ENCODE measurements at regions not wholly inside any gene's neighbourhood (a gene's known extent, or its start where the extent isn't known, plus 50 kb on each side); places are given as distances from the start of the nearest gene placed in this dataset.
"Not testable (repeated sequence)": the region's sequence is repeated elsewhere in the genome, so short reads cannot be mapped to it uniquely, and the experiment has no call there.

DNA sequence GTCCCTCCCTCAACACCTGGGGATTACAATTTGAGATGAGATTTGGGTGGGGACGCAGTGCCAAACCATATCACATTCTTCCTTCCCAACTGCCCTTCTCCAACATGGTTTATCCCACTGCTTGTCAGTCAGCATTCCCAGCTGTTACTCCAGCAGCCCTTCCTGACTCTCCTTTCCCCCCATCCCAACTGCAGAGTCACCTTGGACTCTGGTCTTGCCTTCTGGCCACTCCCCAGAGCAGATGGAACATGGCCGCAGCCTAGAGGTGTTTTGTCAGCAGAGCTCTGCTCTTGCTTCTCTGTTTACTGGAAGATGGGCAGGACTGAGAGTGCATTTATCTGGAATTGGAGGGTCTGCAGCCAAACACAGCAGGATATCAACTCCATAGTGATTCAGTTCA, 51.2 kb upstream of the MEX3C start:
- H3K4me1 ChIP-seq (ENCODE audit: control insufficient read depth in 1 of 2, insufficient read depth in 2 of 2, low read length in 2 of 2): no peaks in the 10 kb centered on the region
- peaks cover 3% of the 10 kb centered on the region for H3K9me3 ChIP-seq (ENCODE audit: control insufficient read depth, low read length)
- intact Hi-C loops (cut with DNase I): no loop called here
- 93 to 97% methylated on average over 2 of the region's 2 CpGs for WGBS, 2 donors
- H3K4me3 ChIP-seq (ENCODE audit: low read length in 2 of 2): no peak overlapping the region
- ATAC-seq (ENCODE audit: low FRiP score) (no peak), DNase-seq (no peak)
- peaks cover 0 to 1% of the 10 kb centered on the region in 2 donors for H3K27me3 ChIP-seq (ENCODE audit: control insufficient read depth in 1 of 2, insufficient read depth in 2 of 2, low read length in 1 of 2)
- H3K36me3 ChIP-seq (ENCODE audit: control insufficient read depth in 1 of 2, insufficient read depth in 2 of 2, low read length in 1 of 2): no peaks in the 10 kb centered on the region
- no peak overlapping the region for H3K27ac ChIP-seq (ENCODE audit: low read depth in 1 of 2, low read length in 2 of 2)

DNA sequence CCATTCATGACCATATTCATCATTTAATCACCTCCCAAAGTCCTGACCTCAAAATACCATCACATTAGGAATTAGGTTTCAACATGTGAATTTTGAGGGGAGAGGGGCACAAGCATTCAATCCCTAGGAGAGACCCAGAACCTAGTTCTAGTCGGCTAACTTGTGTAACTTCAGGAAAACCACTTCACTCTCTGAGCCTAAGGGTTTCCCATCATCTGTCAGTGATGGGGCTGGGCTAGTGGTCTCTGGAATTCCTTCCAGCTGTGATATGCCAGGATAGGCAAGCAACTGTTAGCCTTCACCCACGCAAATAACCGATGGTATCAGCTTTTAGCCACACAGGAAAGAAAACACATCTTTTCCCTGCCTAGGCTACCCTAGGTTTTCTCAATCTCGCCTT, 52.5 kb upstream of the MEX3C start:
- H3K9me3 ChIP-seq (ENCODE audit: control insufficient read depth, low read length): peaks cover 3% of the 10 kb centered on the region
- no peak for ATAC-seq (ENCODE audit: low FRiP score)
- 37 to 41% methylated on average over 4 of the region's 4 CpGs for WGBS, 2 donors
- H3K4me3 ChIP-seq (ENCODE audit: low read length in 2 of 2): no peak overlapping the region
- H3K4me1 ChIP-seq (ENCODE audit: control insufficient read depth in 1 of 2, insufficient read depth in 2 of 2, low read length in 2 of 2): no peaks in the 10 kb centered on the region
- no peaks in the 10 kb centered on the region for H3K36me3 ChIP-seq (ENCODE audit: control insufficient read depth in 1 of 2, insufficient read depth in 2 of 2, low read length in 1 of 2)
- intact Hi-C loops (cut with DNase I): no loop called here
- no peak overlapping the region for H3K27ac ChIP-seq (ENCODE audit: low read depth in 1 of 2, low read length in 2 of 2)
- DNase-seq: no peak
- peaks cover 0 to 1% of the 10 kb centered on the region in 2 donors for H3K27me3 ChIP-seq (ENCODE audit: control insufficient read depth in 1 of 2, insufficient read depth in 2 of 2, low read length in 1 of 2)

DNA sequence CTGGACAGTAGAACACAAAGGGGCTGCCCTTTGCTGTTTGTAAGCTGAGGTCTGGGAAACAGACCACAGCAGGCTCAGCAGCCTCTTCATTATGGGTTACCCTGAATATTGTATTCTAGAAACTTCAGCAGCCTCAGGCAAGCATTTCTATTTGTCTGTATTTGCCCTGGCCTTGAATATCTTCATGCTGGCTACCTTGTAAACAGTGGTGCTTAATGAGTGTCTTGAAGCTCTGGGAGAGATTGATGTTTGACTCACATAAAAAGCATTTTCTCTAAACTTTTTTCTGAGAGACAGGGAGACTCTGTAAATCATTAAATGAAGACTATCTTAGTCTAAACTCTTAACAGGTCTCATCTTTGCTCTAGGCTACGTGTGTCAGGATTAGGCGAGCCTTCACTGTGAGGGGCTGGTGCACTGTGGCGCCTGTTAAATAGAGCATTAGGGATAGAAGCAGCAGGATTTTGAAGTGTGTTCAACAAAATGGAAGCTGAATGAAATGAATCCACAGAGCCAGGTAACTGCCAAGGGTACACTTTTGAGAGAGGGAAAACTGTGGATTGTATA, 53.1 kb upstream of the MEX3C start:
- H3K27me3 ChIP-seq (ENCODE audit: control insufficient read depth in 1 of 2, insufficient read depth in 2 of 2, low read length in 1 of 2): peaks cover 0 to 1% of the 10 kb centered on the region in 2 donors
- no peak overlapping the region for H3K27ac ChIP-seq (ENCODE audit: low read depth in 1 of 2, low read length in 2 of 2)
- WGBS, 2 donors: 77 to 79% methylated on average over 3 of the region's 3 CpGs
- intact Hi-C loops (cut with DNase I): no loop called here
- no peaks in the 10 kb centered on the region for H3K4me1 ChIP-seq (ENCODE audit: control insufficient read depth in 1 of 2, insufficient read depth in 2 of 2, low read length in 2 of 2)
- H3K9me3 ChIP-seq (ENCODE audit: control insufficient read depth, low read length): peaks cover 3% of the 10 kb centered on the region
- ATAC-seq (ENCODE audit: low FRiP score): no peak
- DNase-seq: no peak
- H3K4me3 ChIP-seq (ENCODE audit: low read length in 2 of 2): no peak overlapping the region
- H3K36me3 ChIP-seq (ENCODE audit: control insufficient read depth in 1 of 2, insufficient read depth in 2 of 2, low read length in 1 of 2): no peaks in the 10 kb centered on the region

DNA sequence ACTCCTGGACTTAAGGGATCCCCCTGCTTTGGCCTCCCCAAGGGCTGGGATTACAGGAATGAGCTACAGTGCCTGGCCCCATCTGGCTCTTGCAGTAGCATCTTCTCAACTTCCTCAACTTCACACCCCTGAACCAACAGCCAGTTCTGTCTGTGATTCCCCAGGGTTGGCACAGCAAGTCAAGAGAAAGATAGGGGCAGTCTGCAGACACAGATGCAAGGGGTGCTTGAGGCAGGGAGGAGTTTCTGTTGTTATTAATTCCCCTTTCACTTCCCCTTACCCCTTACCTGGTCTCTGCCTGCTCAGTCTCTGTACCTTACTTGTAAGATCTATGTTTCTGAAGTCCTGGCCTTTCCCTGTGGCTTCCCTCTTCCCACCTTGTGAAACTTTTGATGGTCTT, 54.1 kb upstream of the MEX3C start:
- Histone ChIP-seq H3K36me3 (ENCODE audit: control insufficient read depth in 1 of 2, insufficient read depth in 2 of 2, low read length in 1 of 2) (no peaks in the 10 kb centered on the region), H3K4me3 (ENCODE audit: low read length in 2 of 2) (no peak overlapping the region), H3K4me1 (ENCODE audit: control insufficient read depth in 1 of 2, insufficient read depth in 2 of 2, low read length in 2 of 2) (no peaks in the 10 kb centered on the region), H3K27ac (ENCODE audit: low read depth in 1 of 2, low read length in 2 of 2) (no peak overlapping the region), H3K27me3 (ENCODE audit: control insufficient read depth in 1 of 2, insufficient read depth in 2 of 2, low read length in 1 of 2) (peaks cover 0 to 1% of the 10 kb centered on the region in 2 donors), H3K9me3 (ENCODE audit: control insufficient read depth, low read length) (peaks cover 3% of the 10 kb centered on the region)
- no peak for DNase-seq
- no peak for ATAC-seq (ENCODE audit: low FRiP score)
- intact Hi-C loops (cut with DNase I): no loop called here

DNA sequence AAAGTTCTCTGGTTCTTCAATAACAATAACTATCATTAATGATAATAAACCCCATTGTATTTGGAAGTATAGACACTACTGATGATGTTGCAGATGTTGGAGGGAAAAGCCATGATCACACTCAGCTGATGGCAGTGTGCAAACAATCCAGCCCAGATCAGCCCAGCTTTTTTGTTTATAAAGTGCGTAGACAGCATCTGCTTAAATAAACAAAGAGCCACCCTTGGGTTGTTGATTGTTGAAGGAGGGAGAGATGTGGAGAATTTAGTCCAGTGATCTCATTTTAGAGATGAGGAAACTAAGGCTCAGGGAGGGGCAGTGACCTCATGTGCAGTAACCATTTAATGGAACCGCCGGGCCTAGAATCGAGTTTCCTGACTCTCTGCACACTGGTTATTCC, 56.0 kb upstream of the MEX3C start:
- whole genome bisulfite sequencing, 2 donors: 89 to 95% methylated on average over 4 of the region's 4 CpGs
- H3K27ac ChIP-seq (ENCODE audit: low read depth in 1 of 2, low read length in 2 of 2): no peak overlapping the region
- ATAC-seq (ENCODE audit: low FRiP score) (no peak), DNase-seq (no peak)
- no peaks in the 10 kb centered on the region for H3K36me3 ChIP-seq (ENCODE audit: control insufficient read depth in 1 of 2, insufficient read depth in 2 of 2, low read length in 1 of 2)
- no peaks in the 10 kb centered on the region for H3K4me1 ChIP-seq (ENCODE audit: control insufficient read depth in 1 of 2, insufficient read depth in 2 of 2, low read length in 2 of 2)
- H3K9me3 ChIP-seq (ENCODE audit: control insufficient read depth, low read length): peaks cover 3% of the 10 kb centered on the region
- peaks cover 0 to 3% of the 10 kb centered on the region in 2 donors for H3K27me3 ChIP-seq (ENCODE audit: control insufficient read depth in 1 of 2, insufficient read depth in 2 of 2, low read length in 1 of 2)
- no peak overlapping the region for H3K4me3 ChIP-seq (ENCODE audit: low read length in 2 of 2)
- intact Hi-C loops (cut with DNase I): no loop called here

DNA sequence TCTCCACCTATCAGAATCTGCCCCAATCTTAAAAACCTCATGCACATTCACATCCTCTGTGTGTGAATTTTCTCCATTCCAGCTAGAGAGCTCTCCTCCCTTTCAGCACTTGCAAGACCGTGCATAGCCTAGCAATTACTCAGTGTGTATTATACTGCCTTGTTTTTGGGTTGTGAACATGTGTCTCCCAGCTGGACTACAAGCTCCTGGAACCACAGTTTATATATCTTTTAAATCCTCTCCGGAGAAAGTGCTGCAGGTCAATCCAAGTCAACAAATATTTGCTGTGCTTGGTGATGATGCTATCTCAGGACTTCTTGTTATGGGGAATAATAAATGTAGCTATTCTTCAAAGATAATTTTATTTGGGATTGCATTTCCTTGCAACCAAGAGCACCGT, 58.2 kb upstream of the MEX3C start:
- H3K9me3 ChIP-seq (ENCODE audit: control insufficient read depth, low read length): no peaks in the 10 kb centered on the region
- no peak for ATAC-seq (ENCODE audit: low FRiP score)
- H3K27ac ChIP-seq (ENCODE audit: low read depth in 1 of 2, low read length in 2 of 2): no peak overlapping the region
- H3K27me3 ChIP-seq (ENCODE audit: control insufficient read depth in 1 of 2, insufficient read depth in 2 of 2, low read length in 1 of 2): peaks cover 0 to 1% of the 10 kb centered on the region in 2 donors
- WGBS, 2 donors: 34 to 48% methylated on average over 3 of the region's 3 CpGs
- DNase-seq: no peak
- no peaks in the 10 kb centered on the region for H3K4me1 ChIP-seq (ENCODE audit: control insufficient read depth in 1 of 2, insufficient read depth in 2 of 2, low read length in 2 of 2)
- no peaks in the 10 kb centered on the region for H3K36me3 ChIP-seq (ENCODE audit: control insufficient read depth in 1 of 2, insufficient read depth in 2 of 2, low read length in 1 of 2)
- intact Hi-C loops (cut with DNase I): no loop called here
- no peak overlapping the region for H3K4me3 ChIP-seq (ENCODE audit: low read length in 2 of 2)

DNA sequence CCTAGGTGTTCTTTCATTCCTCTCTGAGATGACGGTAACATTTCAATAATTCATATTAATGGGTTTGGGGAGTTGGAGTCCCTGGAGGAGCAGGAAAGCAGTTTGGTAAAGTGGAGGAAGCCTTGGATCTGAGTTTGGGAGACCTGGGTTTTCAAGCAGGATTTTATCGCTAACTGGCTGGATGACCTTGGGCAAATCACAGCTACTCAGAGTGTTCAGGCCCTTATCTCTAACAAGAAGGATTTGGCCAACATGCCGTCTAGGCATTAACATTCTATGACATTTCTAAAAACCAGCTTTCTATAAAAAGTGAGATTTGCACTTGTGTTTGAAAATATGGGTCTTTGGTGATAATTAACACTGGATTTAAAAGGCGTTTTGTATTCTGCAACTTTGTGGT, 59.7 kb upstream of the MEX3C start:
- intact Hi-C loops (cut with DNase I): no loop called here
- peaks cover 0 to 1% of the 10 kb centered on the region in 2 donors for H3K27me3 ChIP-seq (ENCODE audit: control insufficient read depth in 1 of 2, insufficient read depth in 2 of 2, low read length in 1 of 2)
- H3K27ac ChIP-seq (ENCODE audit: low read depth in 1 of 2, low read length in 2 of 2): no peak overlapping the region
- DNase-seq: no peak
- H3K9me3 ChIP-seq (ENCODE audit: control insufficient read depth, low read length): no peaks in the 10 kb centered on the region
- no peak for ATAC-seq (ENCODE audit: low FRiP score)
- H3K36me3 ChIP-seq (ENCODE audit: control insufficient read depth in 1 of 2, insufficient read depth in 2 of 2, low read length in 1 of 2): no peaks in the 10 kb centered on the region
- no peak overlapping the region for H3K4me3 ChIP-seq (ENCODE audit: low read length in 2 of 2)
- WGBS, 2 donors: 28 to 29% methylated on average over 4 of the region's 4 CpGs
- no peaks in the 10 kb centered on the region for H3K4me1 ChIP-seq (ENCODE audit: control insufficient read depth in 1 of 2, insufficient read depth in 2 of 2, low read length in 2 of 2)

DNA sequence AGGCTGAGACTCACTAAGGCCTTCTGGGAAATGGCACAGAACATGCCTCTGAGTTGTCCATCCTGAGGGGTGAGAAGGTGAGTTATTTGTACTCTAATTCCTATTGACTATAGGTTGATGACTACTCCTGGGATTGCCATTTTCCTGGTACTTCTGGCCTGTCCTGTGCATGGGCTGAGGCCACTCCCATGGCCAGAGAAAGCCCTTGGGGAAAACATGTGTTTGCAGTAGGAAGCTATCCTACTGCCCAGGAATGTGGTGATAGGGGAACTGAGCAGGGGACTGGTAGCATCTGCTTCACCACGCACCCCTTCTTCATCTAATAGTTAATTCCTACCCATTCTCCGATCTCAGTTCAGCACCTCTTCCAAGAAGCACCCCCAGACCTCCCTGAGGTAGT, 62.6 kb upstream of the MEX3C start:
- DNase-seq: no peak
- H3K36me3 ChIP-seq (ENCODE audit: control insufficient read depth in 1 of 2, insufficient read depth in 2 of 2, low read length in 1 of 2): no peaks in the 10 kb centered on the region
- intact Hi-C loops (cut with DNase I): no loop called here
- no peaks in the 10 kb centered on the region for H3K4me1 ChIP-seq (ENCODE audit: control insufficient read depth in 1 of 2, insufficient read depth in 2 of 2, low read length in 2 of 2)
- H3K9me3 ChIP-seq (ENCODE audit: control insufficient read depth, low read length): no peaks in the 10 kb centered on the region
- H3K27ac ChIP-seq (ENCODE audit: low read depth in 1 of 2, low read length in 2 of 2): no peak overlapping the region
- H3K27me3 ChIP-seq (ENCODE audit: control insufficient read depth in 1 of 2, insufficient read depth in 2 of 2, low read length in 1 of 2): peaks cover 0 to 1% of the 10 kb centered on the region in 2 donors
- ATAC-seq (ENCODE audit: low FRiP score): no peak
- H3K4me3 ChIP-seq (ENCODE audit: low read length in 2 of 2): no peak overlapping the region
- 80 to 82% methylated on average over 2 of the region's 2 CpGs for WGBS, 2 donors

DNA sequence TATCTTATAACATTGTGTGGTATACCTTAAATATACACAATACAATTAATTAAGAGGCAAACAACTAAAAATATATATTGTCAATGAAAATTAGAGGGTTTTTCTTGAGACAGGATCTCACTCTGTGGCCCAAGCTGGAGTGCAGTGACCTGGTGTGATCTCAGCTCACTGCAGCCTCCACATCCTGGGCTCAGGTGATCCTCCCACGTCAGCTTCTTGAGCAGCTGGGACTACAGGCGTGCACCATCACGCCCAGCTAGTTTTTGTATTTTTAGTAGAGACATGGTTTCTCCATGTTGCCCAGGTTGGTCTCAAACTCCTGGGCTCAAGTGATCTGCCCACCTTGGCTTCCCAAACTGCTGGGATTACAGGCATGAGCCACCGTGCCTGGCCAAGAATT, 68.6 kb upstream of the MEX3C start:
- ATAC-seq (ENCODE audit: low FRiP score); H3K4me1 ChIP-seq (ENCODE audit: control insufficient read depth in 1 of 2, insufficient read depth in 2 of 2, low read length in 2 of 2); DNase-seq; H3K4me3 ChIP-seq (ENCODE audit: low read length in 2 of 2); intact Hi-C loops (cut with DNase I); H3K27ac ChIP-seq (ENCODE audit: low read depth in 1 of 2, low read length in 2 of 2); H3K36me3 ChIP-seq (ENCODE audit: control insufficient read depth in 1 of 2, insufficient read depth in 2 of 2, low read length in 1 of 2); H3K27me3 ChIP-seq (ENCODE audit: control insufficient read depth in 1 of 2, insufficient read depth in 2 of 2, low read length in 1 of 2); H3K9me3 ChIP-seq (ENCODE audit: control insufficient read depth, low read length): not testable (repeated sequence)
- 59 to 84% methylated on average over 4 of the region's 4 CpGs for WGBS, 2 donors
